ENCODE measurements at regions not wholly inside any gene's neighbourhood (a gene's known extent, or its start where the extent isn't known, plus 50 kb on each side); places are given as distances from the start of the nearest gene placed in this dataset.

- Mint-ChIP-seq H3K27me3 (ENCODE audit: low read depth) (peaks cover 39% of the 10 kb centered on the region), H3K9me3 (peaks cover 5% of the 10 kb centered on the region), H3K4me3 (ENCODE audit: low read depth) (no peak overlapping the region), H3K4me1 (ENCODE audit: low read depth) (peaks cover 4% of the 10 kb centered on the region), H3K27ac (no peak overlapping the region), H3K36me3 (ENCODE audit: low read depth) (no peaks in the 10 kb centered on the region)
- DNase-seq (ENCODE audit: low spot score): peak; percentile 13
- intact Hi-C loops (cut with micrococcal nuclease): loop anchor here (5.0 to 10.0 kb wide), 2 partner anchors 102 to 510 kb away; partner anchors contain the start of gene WT1
These were observed 100.5 kb downstream of the WT1 start for GRCh38 chr11:32334822-32335221.

Data from activated T-helper 2 cell treated with anti-CD3 and anti-CD28 coated beads, Interferon-gamma antibody, Interleukin-2, Interleukin-4, amounts not matched to agents 10 μg/mL and 5 μg/mL and 100 μg/mL, durations not matched to agents 14 hours and 24 hours and 36 hours (primary cell).